NCI-H2196 treated with DMSO at 0.1 percent for 48 hours (cell line): ENCODE measurements at regions not wholly inside any gene's neighbourhood (a gene's known extent, or its start where the extent isn't known, plus 50 kb on each side); places are given as distances from the start of the nearest gene placed in this dataset.

Experiments used
- DNase-seq: peaks from one replicate; lab custom pipeline; 2025; ENCODE audit not compliant: unreplicated experiment; lab: John Stamatoyannopoulos, UW

DNA sequence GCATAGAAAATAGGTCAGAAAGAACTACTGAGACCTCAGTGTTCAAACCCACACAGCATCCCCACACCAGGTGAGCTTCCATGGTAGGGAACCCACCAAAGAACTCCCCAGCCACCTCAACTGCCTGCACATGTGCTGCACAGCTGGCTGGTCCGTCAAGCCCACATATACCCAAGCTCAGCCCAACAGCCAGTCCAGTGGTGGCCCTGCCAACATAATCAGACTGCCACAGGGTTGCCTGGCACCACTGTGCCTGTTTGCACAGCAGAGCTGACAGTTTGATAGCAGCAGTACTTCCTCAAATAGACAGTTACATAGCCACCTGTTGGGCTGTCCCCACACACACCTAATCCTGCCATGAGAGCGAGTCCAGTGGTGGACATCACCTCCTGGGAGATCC lies 283.3 kb upstream of the PRMT6 start:
- DNase-seq, result no peak

DNA sequence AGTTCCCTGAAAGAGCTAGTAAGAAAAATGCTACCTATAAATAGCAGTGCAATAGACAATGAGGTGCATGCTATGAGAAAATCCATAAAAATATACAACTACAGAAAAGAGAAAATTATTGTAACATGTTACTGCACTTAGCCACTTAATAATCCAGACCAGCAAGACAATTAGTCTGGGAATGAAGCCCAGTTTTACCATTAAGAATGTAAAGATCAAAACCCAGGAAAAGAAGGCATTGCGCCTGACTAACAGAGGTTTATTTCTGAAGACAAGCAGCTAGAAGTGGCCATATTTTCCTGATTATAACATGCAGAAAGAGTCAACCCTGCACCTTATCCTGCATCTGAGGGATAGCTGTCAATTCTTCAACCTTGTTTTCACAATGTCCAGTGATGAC lies 276.4 kb upstream of the PRMT6 start:
- no peak for DNase-seq

DNA sequence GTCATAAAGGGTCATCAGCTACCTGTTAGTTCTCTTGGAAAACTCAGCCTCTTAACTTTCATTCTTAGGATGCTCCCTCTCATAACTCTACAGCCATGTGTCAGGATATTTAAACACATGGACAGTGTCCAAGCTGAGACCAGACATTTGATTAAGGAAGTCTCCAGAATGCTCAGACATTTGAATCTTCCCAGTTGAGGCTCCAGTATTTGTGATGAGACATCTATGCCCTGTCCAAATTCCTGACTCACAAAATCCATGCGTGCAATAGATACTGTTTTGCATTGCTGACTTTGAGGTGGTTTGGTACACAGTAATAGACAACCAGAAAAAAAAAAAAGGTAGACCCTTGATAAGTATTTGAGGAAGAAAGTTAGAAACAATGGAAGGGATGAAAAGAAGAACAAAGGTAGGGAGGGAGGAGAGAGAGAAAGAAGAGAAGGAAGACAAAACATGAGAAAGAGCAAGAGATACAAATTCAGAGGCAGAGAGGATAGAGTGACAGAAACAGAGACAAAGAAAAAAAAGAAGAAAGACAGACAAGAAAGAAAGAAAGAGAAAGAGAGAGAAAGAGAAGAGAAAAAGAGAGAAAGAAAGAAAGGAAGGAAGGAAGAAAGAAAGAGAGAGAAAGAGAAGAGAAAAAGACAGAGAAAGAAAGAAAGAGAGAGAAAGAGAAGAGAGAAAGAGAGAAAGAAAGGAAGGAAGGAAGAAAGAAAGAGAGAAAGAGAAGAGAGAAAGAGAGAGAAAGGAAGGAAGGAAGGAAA lies 275.5 kb upstream of the PRMT6 start:
- no peak for DNase-seq

DNA sequence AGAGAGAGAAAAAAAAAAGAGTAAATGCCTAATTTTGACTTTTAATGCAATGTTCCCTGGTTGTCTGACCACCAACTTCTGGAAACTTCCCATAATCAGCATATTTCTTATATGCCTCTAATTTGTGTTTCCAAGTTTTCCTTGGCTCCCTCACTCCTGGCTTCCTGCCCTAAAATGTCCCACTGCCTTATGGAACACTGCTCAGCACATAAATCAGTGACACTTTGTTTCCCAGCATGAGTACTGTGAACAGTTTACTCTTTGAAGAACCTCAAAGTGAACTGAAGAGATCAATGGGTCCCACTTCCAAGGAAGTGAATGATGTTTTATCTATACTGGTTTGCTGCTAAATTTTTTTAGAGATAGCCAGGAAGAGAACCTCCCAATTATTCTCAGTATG lies 271.3 kb upstream of the PRMT6 start:
- DNase-seq, result no peak

DNA sequence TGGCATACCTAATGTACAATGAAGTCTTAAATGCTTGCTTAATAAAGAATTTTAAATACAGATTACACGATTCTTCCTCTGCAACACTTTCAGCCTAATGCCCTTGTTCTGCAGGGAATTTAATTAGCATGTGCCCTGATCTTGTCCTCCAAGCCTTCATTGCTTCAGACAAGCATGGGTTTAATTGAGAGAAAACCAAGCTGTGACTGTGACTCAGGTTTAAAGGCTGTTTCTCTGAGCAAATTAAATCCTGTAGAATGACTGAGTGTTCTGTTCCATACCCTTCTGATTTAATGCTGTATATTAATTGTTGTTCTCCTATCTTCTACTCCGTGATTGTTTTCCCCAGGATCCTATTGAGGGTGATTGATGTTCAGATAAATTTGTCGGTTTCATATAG lies 269.0 kb upstream of the PRMT6 start:
- DNase-seq, result no peak

DNA sequence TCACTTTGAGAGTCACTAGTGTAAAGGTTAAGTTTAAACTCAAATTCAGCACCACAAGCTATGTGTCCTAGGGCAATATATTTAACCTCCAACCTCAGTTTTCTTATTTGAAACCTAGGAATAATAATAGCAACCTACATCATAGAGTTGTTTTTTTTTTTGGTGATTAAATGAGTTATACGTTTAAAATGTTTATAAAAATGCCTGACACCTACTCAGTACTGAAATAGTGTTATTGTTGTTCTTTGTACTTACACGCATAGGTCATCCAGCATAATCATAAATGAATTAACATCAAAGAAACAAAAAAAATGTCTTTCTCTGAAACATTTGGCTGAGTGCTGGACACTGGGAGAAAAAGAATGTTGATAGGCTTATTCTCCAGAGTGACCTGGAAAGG lies 266.8 kb upstream of the PRMT6 start:
- DNase-seq, result no peak

GRCh38 chr1:106791041-106791440 lies 265.4 kb upstream of the PRMT6 start:
- no peak for DNase-seq

DNA sequence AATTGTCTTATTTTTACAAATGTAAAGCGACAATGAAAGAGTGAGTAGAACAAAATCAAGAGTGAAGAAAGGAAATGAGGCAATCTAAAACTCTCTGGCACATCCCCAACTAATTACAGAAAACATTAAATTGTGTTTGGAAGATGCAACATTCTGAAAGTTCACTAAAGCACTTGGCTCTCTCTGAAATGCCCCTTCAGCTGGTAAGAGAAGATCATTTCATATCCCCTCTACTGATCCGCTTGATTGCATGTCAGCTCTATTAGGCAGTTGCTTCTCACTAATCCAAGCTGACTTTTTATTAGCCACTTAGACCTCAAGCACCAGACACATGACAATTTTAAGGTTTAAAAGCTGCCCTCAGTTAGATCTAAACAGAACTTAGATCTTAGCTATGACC lies 262.8 kb upstream of the PRMT6 start:
- no peak for DNase-seq

GRCh38 chr1:106798991-106799390 lies 257.5 kb upstream of the PRMT6 start:
- DNase-seq, result no peak

DNA sequence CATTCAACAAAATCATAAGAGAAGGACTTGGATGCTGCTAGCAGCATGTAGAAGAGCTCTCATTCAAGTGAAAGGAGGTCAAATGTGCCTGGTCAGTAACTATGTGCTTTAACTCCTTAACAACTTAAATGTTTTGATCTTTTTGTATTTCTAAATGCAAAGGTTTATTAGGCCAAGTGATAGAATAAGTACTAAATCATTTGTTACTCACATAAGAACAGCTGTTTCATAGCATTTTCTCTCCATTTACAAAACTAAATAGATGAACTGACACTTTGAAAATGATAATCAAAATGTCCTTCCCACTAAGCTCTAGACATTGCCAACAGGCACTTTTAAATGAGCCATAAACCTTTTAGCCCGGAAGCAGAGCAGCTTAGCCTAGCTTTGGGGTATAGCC lies 254.3 kb upstream of the PRMT6 start:
- DNase-seq, result no peak

DNA sequence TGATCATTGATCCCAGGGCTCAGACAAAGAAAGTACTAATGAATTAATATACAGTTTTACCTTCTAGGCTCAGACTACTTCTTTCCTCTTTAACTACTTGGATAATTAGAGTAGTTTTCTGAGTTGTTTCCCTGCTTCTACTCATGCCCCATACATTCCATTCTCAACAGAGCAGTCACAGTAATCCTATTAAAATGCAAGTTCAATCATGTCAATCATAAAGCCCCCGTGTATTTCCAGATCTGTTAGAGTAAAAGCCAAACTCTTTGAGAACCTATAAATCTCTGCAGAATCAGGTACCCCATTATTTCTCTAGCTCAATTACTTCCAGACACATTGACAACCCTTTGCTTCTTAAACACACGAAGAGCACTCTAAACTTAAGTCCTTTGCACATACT lies 242.1 kb upstream of the PRMT6 start:
- DNase-seq, result no peak

DNA sequence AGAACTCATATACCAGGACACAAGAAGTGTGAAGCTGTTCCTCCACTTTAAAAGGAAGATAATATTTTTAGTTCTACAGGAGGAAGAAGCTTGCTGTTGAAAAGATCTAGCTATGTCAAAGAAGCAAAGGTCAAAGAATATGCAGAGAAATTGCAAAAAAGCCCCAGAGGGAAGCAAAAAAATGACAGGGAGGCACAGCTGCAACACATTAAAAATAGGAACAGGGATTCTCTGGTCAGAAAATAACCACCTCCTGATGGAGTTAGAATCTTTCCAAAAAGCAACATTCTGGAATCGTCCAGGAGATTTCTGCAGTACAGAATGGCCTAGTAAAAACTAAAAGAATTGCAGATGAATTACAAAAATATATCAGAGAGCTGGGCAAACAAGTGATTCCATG lies 238.9 kb upstream of the PRMT6 start:
- no peak for DNase-seq

- no peak for DNase-seq
These were observed 225.0 kb upstream of the PRMT6 start for GRCh38 chr1:106831511-106831910.

GRCh38 chr1:106836708-106837107 lies 219.8 kb upstream of the PRMT6 start:
- DNase-seq, result no peak

GRCh38 chr1:106843518-106843917 lies 213.0 kb upstream of the PRMT6 start:
- no peak for DNase-seq

DNA sequence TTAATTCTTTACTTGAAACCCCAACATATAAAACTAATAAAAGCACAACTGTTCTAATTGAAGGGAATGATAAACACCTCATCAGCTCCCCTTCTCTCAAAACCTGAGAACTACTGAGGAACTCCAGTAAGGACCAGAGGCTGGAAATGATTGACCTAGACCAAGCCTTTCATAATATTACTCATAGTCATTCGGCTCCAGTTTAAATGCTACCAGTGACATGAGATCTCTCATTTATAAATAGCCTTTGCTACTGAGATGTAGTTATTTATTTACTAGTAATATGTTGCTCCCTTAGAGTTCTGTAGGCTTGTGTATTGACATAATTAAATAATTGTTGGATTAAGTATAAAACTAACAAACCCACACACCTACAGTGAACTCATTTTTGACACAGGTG lies 209.8 kb upstream of the PRMT6 start:
- no peak for DNase-seq

DNA sequence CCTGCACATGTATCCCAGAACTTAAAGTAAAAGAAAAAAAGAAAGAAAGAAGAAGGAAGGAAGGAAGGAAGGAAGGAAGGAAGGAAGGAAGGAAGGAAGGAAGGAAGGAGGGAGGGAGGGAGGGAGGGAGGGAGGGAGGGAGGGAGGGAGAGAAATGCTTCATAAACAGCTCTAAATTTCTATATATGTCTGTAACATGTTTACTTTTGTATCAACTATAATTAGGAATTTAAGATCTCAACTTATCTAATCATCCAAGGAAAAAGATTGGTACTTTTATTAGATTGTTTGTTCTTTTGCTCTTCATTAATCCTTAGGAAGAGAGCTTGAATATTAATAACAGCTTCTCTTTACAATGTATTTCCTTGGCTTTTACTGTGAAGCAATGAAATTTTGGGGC lies 195.4 kb upstream of the PRMT6 start:
- no peak for DNase-seq

DNA sequence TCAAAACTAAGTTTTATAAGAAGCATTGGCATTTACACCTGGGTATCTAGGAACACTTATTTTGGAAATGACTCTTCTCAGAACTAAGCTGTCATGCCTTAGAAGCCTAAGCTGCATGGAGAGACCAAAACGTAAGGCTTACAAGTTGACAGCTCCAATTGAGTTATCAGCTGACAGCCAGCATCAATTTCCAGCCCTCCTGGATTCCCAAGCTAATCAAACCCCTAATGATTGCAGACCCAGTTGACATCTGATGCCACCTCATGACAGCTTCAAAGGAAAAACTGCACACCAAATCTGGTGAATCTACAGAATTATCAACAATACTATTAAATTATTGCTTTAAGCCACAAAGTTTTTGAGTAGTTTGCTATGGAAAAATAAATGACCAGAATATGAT lies 187.6 kb upstream of the PRMT6 start:
- DNase-seq, result no peak

DNA sequence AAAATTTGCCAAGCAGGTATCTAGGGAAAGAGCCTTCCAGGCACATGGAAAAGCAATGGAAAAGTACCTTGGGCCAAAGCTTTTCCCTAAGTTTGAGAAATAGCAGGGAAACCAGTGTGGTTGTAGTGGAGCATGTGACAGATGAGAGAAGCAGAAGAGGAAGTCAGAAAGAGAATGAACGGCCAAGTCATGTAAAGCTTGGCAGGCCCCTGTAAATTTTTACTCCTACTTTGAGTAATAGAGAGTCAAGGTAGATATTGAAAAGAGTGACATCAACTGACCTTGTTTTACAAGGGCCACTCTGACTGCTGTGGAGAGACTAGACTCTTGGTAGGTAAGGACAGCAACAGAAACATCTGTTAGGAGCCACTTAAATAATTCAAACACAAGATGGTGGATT lies 180.9 kb upstream of the PRMT6 start:
- DNase-seq, result no peak

DNA sequence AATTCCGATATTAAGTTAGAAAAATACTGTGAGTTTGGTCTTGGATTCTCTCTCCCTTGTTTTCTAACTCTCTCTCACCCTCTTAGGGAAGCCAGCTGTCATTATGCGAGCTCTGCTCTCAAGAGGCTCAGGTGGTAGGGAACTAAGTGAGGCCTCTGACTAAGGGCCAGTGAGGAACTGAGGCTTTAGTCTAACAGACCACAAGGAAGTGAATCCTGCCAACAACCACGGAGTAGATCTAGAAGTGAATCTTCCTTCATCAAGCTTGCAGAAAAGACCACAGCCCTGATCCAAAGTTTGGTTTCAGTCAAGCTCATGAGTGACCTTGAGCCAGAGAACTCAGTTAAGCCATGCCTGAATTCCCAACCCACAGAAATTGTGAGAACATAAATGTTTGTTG lies 180.1 kb upstream of the PRMT6 start:
- DNase-seq, result no peak

- DNase-seq, result no peak
These were observed 176.9 kb upstream of the PRMT6 start for GRCh38 chr1:106879538-106879937.

GRCh38 chr1:106880226-106880625 lies 176.2 kb upstream of the PRMT6 start:
- DNase-seq, result no peak

- no peak for DNase-seq
These were observed 173.3 kb upstream of the PRMT6 start for GRCh38 chr1:106883208-106883607.
